Testis (tissue), 2 donors: ENCODE measurements at regions not wholly inside any gene's neighbourhood (a gene's known extent, or its start where the extent isn't known, plus 50 kb on each side); places are given as distances from the start of the nearest gene placed in this dataset.

Experiments
- CTCF ChIP-seq, 3 experiments: fragments of 450-650 bp in 2 of 3; fragments of 200-600 bp in 1 of 3; sonication (generic) in 1 of 3; IDR thresholded peaks; one replicate each; pipeline ENCODE4 v1.5.1; 2016 to 2019; ENCODE audit warnings: antibody characterized with exemption in 3 of 3, mild to moderate bottlenecking in 2 of 3, moderate library complexity in 1 of 3
- POLR2A ChIP-seq: fragments of 450-650 bp; IDR thresholded peaks from one replicate; pipeline ENCODE4 v1.6.1; 2017; ENCODE audit warnings: antibody characterized with exemption, mild to moderate bottlenecking, moderate library complexity

- TF ChIP-seq CTCF (IDR thresholded peaks at IDR 0.05) (no peak), POLR2A (no peak)
Observed at GRCh38 chr22:48643066-48643731, 1184.5 kb downstream of the BRD1 start.
